Kidney epithelial cell (primary cell): ENCODE measurements at regions not wholly inside any gene's neighbourhood (a gene's known extent, or its start where the extent isn't known, plus 50 kb on each side); places are given as distances from the start of the nearest gene placed in this dataset.
A peak's percentile ranks its signal among the peaks of the same experiment; 100 is the strongest.

Source experiments
- DNase-seq: peaks from one replicate; pipeline ENCODE4 v3.0.0-alpha.2; 2010; ENCODE audit warnings: low read depth
- H3K27me3 ChIP-seq: 2 replicates; pipeline ENCODE4 v1.6.0; 2011; ENCODE audit warnings: low read length; ENCODE audit not compliant: control insufficient read depth, insufficient read depth
- H3K36me3 ChIP-seq: 2 replicates; pipeline ENCODE4 v1.5.1; 2011; ENCODE audit warnings: low read length; ENCODE audit not compliant: control insufficient read depth, insufficient read depth
- H3K4me3 ChIP-seq: 2 replicates; pipeline ENCODE4 v1.5.1; 2011; ENCODE audit warnings: low read depth, mild to moderate bottlenecking, control low read depth, low read length
- CTCF ChIP-seq: IDR thresholded peaks from 2 replicates; pipeline ENCODE4 v1.5.1; 2011; ENCODE audit warnings: mild to moderate bottlenecking, moderate library complexity, low read length, control low read depth, inconsistent platforms; ENCODE audit not compliant: insufficient read depth, poor library complexity, severe bottlenecking

- TF ChIP-seq CTCF, result no peak
- no peaks in the 10 kb centered on the region for H3K36me3 ChIP-seq
- no peaks in the 10 kb centered on the region for H3K27me3 ChIP-seq
- no peak for DNase-seq
- no peak overlapping the region for H3K4me3 ChIP-seq
Measured at GRCh38 chr16:72481419-72481818, 309.5 kb upstream of the PMFBP1 start.

GRCh38 chr16:72480911-72481310 is 309.0 kb upstream of the PMFBP1 start:
- Histone ChIP-seq H3K4me3 (no peak overlapping the region), H3K36me3 (no peaks in the 10 kb centered on the region), H3K27me3 (no peaks in the 10 kb centered on the region)
- no peak for DNase-seq
- no peak for TF ChIP-seq CTCF

- peak; percentile 4 for DNase-seq
- no peak overlapping the region for H3K4me3 ChIP-seq
- no peak for TF ChIP-seq CTCF
- no peaks in the 10 kb centered on the region for H3K36me3 ChIP-seq
- H3K27me3 ChIP-seq, result no peaks in the 10 kb centered on the region
Measured at GRCh38 chr16:72475688-72476087, 303.7 kb upstream of the PMFBP1 start.

- Histone ChIP-seq H3K4me3 (no peak overlapping the region), H3K36me3 (no peaks in the 10 kb centered on the region), H3K27me3 (no peaks in the 10 kb centered on the region)
- DNase-seq, result peak; percentile 95
- TF ChIP-seq CTCF, result no peak
Measured at GRCh38 chr16:72474501-72475123, 302.7 kb upstream of the PMFBP1 start.

GRCh38 chr16:72473631-72474030 is 301.7 kb upstream of the PMFBP1 start:
- no peak overlapping the region for H3K4me3 ChIP-seq
- no peaks in the 10 kb centered on the region for H3K36me3 ChIP-seq
- no peaks in the 10 kb centered on the region for H3K27me3 ChIP-seq
- no peak for DNase-seq
- no peak for TF ChIP-seq CTCF

- Histone ChIP-seq H3K4me3 (no peak overlapping the region), H3K36me3 (no peaks in the 10 kb centered on the region), H3K27me3 (no peaks in the 10 kb centered on the region)
- no peak for DNase-seq
- no peak for TF ChIP-seq CTCF
Measured at GRCh38 chr16:72471317-72471924, 299.5 kb upstream of the PMFBP1 start.
